ENCODE measurements at regions not wholly inside any gene's neighbourhood (a gene's known extent, or its start where the extent isn't known, plus 50 kb on each side); places are given as distances from the start of the nearest gene placed in this dataset.
"Not testable (repeated sequence)": the region's sequence is repeated elsewhere in the genome, so short reads cannot be mapped to it uniquely, and the experiment has no call there.

GRCh38 chr15:79161837-79162508, 71.4 kb upstream of the RASGRF1 start:
- H3K4me3 ChIP-seq (ENCODE audit: low read length): no peak overlapping the region
- no peak for TF ChIP-seq CTCF (conservative IDR thresholded peaks at IDR 0.05; ENCODE audit: low read length)
- DNase-seq (ENCODE audit: low read depth): no peak

GRCh38 chr15:79160211-79160610, 69.6 kb upstream of the RASGRF1 start:
- DNase-seq (ENCODE audit: low read depth): no peak
- no peak overlapping the region for H3K4me3 ChIP-seq (ENCODE audit: low read length)
- no peak for TF ChIP-seq CTCF (conservative IDR thresholded peaks at IDR 0.05; ENCODE audit: low read length)

GRCh38 chr15:79157631-79158592, 67.3 kb upstream of the RASGRF1 start:
- TF ChIP-seq CTCF (conservative IDR thresholded peaks at IDR 0.05; ENCODE audit: low read length): no peak
- no peak overlapping the region for H3K4me3 ChIP-seq (ENCODE audit: low read length)
- DNase-seq (ENCODE audit: low read depth): no peak

- DNase-seq (ENCODE audit: low read depth): no peak
- TF ChIP-seq CTCF (conservative IDR thresholded peaks at IDR 0.05; ENCODE audit: low read length): no peak
- no peak overlapping the region for H3K4me3 ChIP-seq (ENCODE audit: low read length)
Measured at GRCh38 chr15:79156704-79157375, 66.3 kb upstream of the RASGRF1 start.

GRCh38 chr15:79154483-79155135, 64.0 kb upstream of the RASGRF1 start:
- no peak for DNase-seq (ENCODE audit: low read depth)
- H3K4me3 ChIP-seq (ENCODE audit: low read length): no peak overlapping the region
- TF ChIP-seq CTCF (conservative IDR thresholded peaks at IDR 0.05; ENCODE audit: low read length): no peak

- H3K4me3 ChIP-seq (ENCODE audit: low read length); DNase-seq (ENCODE audit: low read depth): not testable (repeated sequence)
Measured at GRCh38 chr15:79144290-79144689, 53.7 kb upstream of the RASGRF1 start.

All from AG10803 (cell line).